ENCODE measurements at regions not wholly inside any gene's neighbourhood (a gene's known extent, or its start where the extent isn't known, plus 50 kb on each side); places are given as distances from the start of the nearest gene placed in this dataset.

DNA sequence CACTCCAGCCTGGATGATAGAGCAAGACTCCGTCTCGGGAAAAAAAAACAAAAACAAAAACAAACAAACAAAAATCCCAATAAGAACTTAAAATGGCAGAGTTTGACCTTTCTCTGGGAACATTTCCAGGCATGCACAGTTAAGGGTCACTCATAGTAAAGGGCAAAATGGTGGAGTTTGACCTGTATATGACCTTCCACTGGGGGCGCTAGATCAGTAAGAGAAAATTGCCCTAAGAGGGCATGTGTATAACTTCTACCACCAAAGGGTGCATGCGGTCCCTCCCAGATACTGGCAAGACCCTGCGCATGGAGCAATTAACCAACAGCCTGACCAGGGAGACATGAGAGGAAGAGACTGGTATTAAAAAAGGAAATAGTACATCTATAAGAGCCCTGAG is 177.2 kb downstream of the MOSPD2 start (continued):
- peak; percentile 73 for TF ChIP-seq NR2C1 (IDR thresholded peaks at IDR 0.05)
- peak; percentile 69; the same call in 1 of the 2 replicates for TF ChIP-seq NR2C1 (tag; IDR thresholded peaks at IDR 0.05)
- TF ChIP-seq POLR2AphosphoS5 (IDR thresholded peaks at IDR 0.05; ENCODE audit: control insufficient read depth, insufficient read depth, low read depth, low read length): no peak
- TF ChIP-seq GABPA (tag; conservative IDR thresholded peaks at IDR 0.05; ENCODE audit: low read depth): no peak
- TF ChIP-seq NCOA6 (IDR thresholded peaks at IDR 0.05): no peak
- no peak for TF ChIP-seq CEBPB (tag; IDR thresholded peaks at IDR 0.05)

DNA sequence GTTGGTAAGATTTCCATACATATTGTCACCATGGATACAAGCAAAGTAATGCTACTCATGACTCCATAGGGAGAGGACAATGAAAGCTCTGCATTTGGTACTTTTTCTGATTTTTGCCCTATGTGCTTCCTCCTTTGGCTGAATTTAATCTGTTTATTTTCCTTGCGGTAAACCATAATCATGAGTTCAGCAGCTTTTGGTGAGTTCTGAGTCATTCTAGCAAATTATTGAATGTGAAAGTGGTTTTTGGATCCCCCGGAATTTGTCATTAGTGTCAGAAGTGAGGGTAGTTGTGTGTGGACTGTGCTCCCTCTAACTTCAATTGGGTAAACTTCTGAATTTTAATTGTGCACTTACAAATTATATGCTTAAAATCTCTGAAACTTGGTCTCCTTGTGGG is 170.3 kb downstream of the MOSPD2 start:
- no peak overlapping the region for H3K4me3 ChIP-seq
- no peaks in the 10 kb centered on the region for H3K36me3 ChIP-seq (ENCODE audit: control insufficient read depth, insufficient read depth, low read length)
- ATAC-seq: no peak
- H2AFZ ChIP-seq (ENCODE audit: low read depth, low read length): no peak overlapping the region
- WGBS (ENCODE audit: insufficient coverage, low coverage, missing lambda C conversion rate): 10% methylated on average over 2 of the region's 2 CpGs
- in situ Hi-C loops (cut with MboI): no loop called here
- TF ChIP-seq, protein P1, sequence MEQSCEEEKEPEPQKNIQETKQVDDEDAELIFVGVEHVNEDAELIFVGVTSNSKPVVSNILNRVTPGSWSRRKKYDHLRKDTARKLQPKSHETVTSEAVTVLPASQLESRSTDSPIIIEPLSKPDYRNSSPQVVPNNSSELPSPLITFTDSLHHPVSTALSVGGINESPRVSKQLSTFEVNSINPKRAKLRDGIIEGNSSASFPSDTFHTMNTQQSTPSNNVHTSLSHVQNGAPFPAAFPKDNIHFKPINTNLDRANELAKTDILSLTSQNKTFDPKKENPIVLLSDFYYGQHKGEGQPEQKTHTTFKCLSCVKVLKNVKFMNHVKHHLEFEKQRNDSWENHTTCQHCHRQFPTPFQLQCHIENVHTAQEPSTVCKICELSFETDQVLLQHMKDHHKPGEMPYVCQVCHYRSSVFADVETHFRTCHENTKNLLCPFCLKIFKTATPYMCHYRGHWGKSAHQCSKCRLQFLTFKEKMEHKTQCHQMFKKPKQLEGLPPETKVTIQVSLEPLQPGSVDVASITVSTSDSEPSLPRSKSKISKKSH (CRISPR knock-in tag; IDR thresholded peaks at IDR 0.05): no peak
- TF ChIP-seq ZNF197 (CRISPR knock-in tag; IDR thresholded peaks at IDR 0.05; ENCODE audit: low read depth) (no peak), FOS (IDR thresholded peaks at IDR 0.05; ENCODE audit: extremely low read depth, insufficient read length) (no peak), SMAD2 (IDR thresholded peaks at IDR 0.05; ENCODE audit: low read depth, low read length) (no peak), SMARCC2 (IDR thresholded peaks at IDR 0.05; ENCODE audit: low read depth) (no peak), MYBL2 (IDR thresholded peaks at IDR 0.05; ENCODE audit: low read depth) (no peak), MYBL2 (CRISPR knock-in tag; IDR thresholded peaks at IDR 0.05; ENCODE audit: borderline replicate concordance) (no peak), PRPF4 (IDR thresholded peaks at IDR 0.05; ENCODE audit: insufficient read depth, low read depth, low read length, poor library complexity, severe bottlenecking) (no peak)
- TF ChIP-seq, protein P2, sequence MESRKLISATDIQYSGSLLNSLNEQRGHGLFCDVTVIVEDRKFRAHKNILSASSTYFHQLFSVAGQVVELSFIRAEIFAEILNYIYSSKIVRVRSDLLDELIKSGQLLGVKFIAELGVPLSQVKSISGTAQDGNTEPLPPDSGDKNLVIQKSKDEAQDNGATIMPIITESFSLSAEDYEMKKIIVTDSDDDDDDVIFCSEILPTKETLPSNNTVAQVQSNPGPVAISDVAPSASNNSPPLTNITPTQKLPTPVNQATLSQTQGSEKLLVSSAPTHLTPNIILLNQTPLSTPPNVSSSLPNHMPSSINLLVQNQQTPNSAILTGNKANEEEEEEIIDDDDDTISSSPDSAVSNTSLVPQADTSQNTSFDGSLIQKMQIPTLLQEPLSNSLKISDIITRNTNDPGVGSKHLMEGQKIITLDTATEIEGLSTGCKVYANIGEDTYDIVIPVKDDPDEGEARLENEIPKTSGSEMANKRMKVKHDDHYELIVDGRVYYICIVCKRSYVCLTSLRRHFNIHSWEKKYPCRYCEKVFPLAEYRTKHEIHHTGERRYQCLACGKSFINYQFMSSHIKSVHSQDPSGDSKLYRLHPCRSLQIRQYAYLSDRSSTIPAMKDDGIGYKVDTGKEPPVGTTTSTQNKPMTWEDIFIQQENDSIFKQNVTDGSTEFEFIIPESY (CRISPR knock-in tag; IDR thresholded peaks at IDR 0.05): no peak
- TF ChIP-seq, protein P3, sequence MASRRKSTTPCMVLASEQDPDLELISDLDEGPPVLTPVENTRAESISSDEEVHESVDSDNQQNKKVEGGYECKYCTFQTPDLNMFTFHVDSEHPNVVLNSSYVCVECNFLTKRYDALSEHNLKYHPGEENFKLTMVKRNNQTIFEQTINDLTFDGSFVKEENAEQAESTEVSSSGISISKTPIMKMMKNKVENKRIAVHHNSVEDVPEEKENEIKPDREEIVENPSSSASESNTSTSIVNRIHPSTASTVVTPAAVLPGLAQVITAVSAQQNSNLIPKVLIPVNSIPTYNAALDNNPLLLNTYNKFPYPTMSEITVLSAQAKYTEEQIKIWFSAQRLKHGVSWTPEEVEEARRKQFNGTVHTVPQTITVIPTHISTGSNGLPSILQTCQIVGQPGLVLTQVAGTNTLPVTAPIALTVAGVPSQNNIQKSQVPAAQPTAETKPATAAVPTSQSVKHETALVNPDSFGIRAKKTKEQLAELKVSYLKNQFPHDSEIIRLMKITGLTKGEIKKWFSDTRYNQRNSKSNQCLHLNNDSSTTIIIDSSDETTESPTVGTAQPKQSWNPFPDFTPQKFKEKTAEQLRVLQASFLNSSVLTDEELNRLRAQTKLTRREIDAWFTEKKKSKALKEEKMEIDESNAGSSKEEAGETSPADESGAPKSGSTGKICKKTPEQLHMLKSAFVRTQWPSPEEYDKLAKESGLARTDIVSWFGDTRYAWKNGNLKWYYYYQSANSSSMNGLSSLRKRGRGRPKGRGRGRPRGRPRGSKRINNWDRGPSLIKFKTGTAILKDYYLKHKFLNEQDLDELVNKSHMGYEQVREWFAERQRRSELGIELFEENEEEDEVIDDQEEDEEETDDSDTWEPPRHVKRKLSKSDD (conservative IDR thresholded peaks at IDR 0.05; ENCODE audit: low read length): no peak
- H3K4me1 ChIP-seq (replicated peaks in 1 of 2; ENCODE audit: control insufficient read depth in 2 of 2, insufficient read depth in 2 of 2, low read length in 2 of 2): no peaks in the 10 kb centered on the region
- POLR2A ChIA-PET: no interaction called here
- no peak for FAIRE-seq
- no peak overlapping the region for H3K4me2 ChIP-seq (ENCODE audit: insufficient read depth, low read length)
- H3K9me3 ChIP-seq (replicated peaks; ENCODE audit: control insufficient read depth, insufficient read depth, low read depth, low read length): no peaks in the 10 kb centered on the region
- no peaks in the 10 kb centered on the region for H3K27me3 ChIP-seq (ENCODE audit: control insufficient read depth in 2 of 2, insufficient read depth in 2 of 2, low read length in 2 of 2)
- DNase-seq (ENCODE audit: extremely low read depth in 1 of 4, low spot score in 3 of 4): no peak
- intact Hi-C loops (cut with micrococcal nuclease): no loop called here
- no peaks in the 10 kb centered on the region for H3K9me1 ChIP-seq (ENCODE audit: control insufficient read depth, insufficient read depth, low read length)
- no peak overlapping the region for H3K27ac ChIP-seq (ENCODE audit: extremely low read depth, low read depth, low read length)
- no peak overlapping the region for H3K9ac ChIP-seq (ENCODE audit: insufficient read depth in 1 of 2, low read depth in 2 of 2, low read length in 2 of 2)
- no peaks in the 10 kb centered on the region for H4K20me1 ChIP-seq (replicated peaks; ENCODE audit: control insufficient read depth, insufficient read depth, low read length)
- no peaks in the 10 kb centered on the region for H3K79me2 ChIP-seq (ENCODE audit: control insufficient read depth, insufficient read depth, low read length)
- BruUV-seq (replicated peaks): no TSS peak
- CTCF ChIA-PET (ENCODE audit: low intra/inter-chr PET ratio): no interaction called here

Measured in K562 (cell line).